IMR-90 (cell line): ENCODE measurements at regions not wholly inside any gene's neighbourhood (a gene's known extent, or its start where the extent isn't known, plus 50 kb on each side); places are given as distances from the start of the nearest gene placed in this dataset.

Experiments
- ATAC-seq: fragments of 200-7000 bp; cut with Tn5 transposase; 2 replicates; pipeline ENCODE4 v1.9.1; 2020; ENCODE audit warnings: low read depth, mild to moderate bottlenecking, moderate library complexity
- BruUV-seq: library from RNA; stranded (reverse); fragments of 400-500 nt; replicated peaks from 2 replicates; lab custom pipeline; 2021; lab: Mats Ljungman, UMichigan
- CTCF ChIA-PET: fragments of 300-600 bp; formaldehyde crosslinking; extraction: SDS; loops from one replicate; lab custom pipeline; 2021; ENCODE audit warnings: antibody characterized with exemption; lab: Yijun Ruan, JAX
- POLR2A ChIA-PET: fragments of 300-600 bp; sonication (Branson Sonifier 250); formaldehyde crosslinking; loops from one replicate; lab custom pipeline; 2022; ENCODE audit warnings: antibody characterized with exemption; ENCODE audit not compliant: unreplicated experiment; lab: Charles Lee
- DNase-seq: peaks from one replicate; pipeline ENCODE4 v3.0.0; 2013
- H2AFZ ChIP-seq: replicated peaks from 2 replicates; pipeline ENCODE3; 2013; ENCODE audit warnings: low read length, mild to moderate bottlenecking; ENCODE audit not compliant: poor library complexity
- H2AK5ac ChIP-seq: 2 replicates; pipeline ENCODE4 v1.6.1; 2013; ENCODE audit warnings: low read depth, low read length, inconsistent platforms
- H2AK9ac ChIP-seq: replicated peaks from 2 replicates; pipeline ENCODE3; 2013; ENCODE audit warnings: mild to moderate bottlenecking, low read depth, low read length, moderate library complexity; ENCODE audit not compliant: poor library complexity
- H2BK120ac ChIP-seq: 2 replicates; pipeline ENCODE4 v1.6.1; 2013; ENCODE audit warnings: low read depth, low read length, inconsistent platforms
- H2BK15ac ChIP-seq: 3 replicates; pipeline ENCODE4 v1.6.1; 2013; ENCODE audit warnings: low read depth, low read length, inconsistent platforms
- H2BK20ac ChIP-seq: 2 replicates; pipeline ENCODE4 v1.6.1; 2013; ENCODE audit warnings: low read depth, mild to moderate bottlenecking, inconsistent platforms, low read length, moderate library complexity
- H2BK5ac ChIP-seq: 2 replicates; pipeline ENCODE4 v1.6.1; 2013; ENCODE audit warnings: mild to moderate bottlenecking, low read depth, low read length, inconsistent platforms; ENCODE audit not compliant: poor library complexity, severe bottlenecking
- H3K14ac ChIP-seq: replicated peaks from 2 replicates; pipeline ENCODE4 v1.6.1; 2013; ENCODE audit warnings: low read depth, low read length, inconsistent platforms
- H3K18ac ChIP-seq: 2 replicates; pipeline ENCODE4 v1.6.1; 2013; ENCODE audit warnings: low read depth, low read length, control low read depth
- H3K23ac ChIP-seq: 2 replicates; pipeline ENCODE4 v1.6.1; 2013; ENCODE audit warnings: low read depth, low read length, inconsistent platforms
- H3K27ac ChIP-seq: 2 replicates; pipeline ENCODE4 v1.5.1; 2013; ENCODE audit warnings: mild to moderate bottlenecking, control low read depth, low read length; ENCODE audit not compliant: insufficient read depth
- H3K27me3 ChIP-seq: 2 replicates; pipeline ENCODE4 v1.6.1; 2013; ENCODE audit warnings: low read length; ENCODE audit not compliant: control insufficient read depth, insufficient read depth
- H3K36me3 ChIP-seq: 2 replicates; pipeline ENCODE4 v1.6.1; 2013; ENCODE audit warnings: low read length, mixed read lengths; ENCODE audit not compliant: control insufficient read depth, insufficient read depth
- H3K4ac ChIP-seq: 2 replicates; pipeline ENCODE4 v1.6.1; 2013; ENCODE audit warnings: low read depth, low read length, inconsistent platforms
- H3K4me1 ChIP-seq: 2 replicates; pipeline ENCODE4 v1.6.1; 2013; ENCODE audit warnings: low read length, mixed read lengths; ENCODE audit not compliant: control insufficient read depth, insufficient read depth
- H3K4me2 ChIP-seq: 2 replicates; pipeline ENCODE4 v1.6.1; 2013; ENCODE audit warnings: low read depth, mild to moderate bottlenecking, control low read depth, low read length, moderate library complexity
- H3K4me3 ChIP-seq: 2 replicates; pipeline ENCODE4 v1.5.1; 2013; ENCODE audit warnings: low read depth, mild to moderate bottlenecking, control low read depth, low read length, moderate library complexity; ENCODE audit not compliant: insufficient read depth
- H3K56ac ChIP-seq: 2 replicates; pipeline ENCODE4 v1.6.1; 2013; ENCODE audit warnings: low read length, inconsistent platforms; ENCODE audit not compliant: insufficient read depth; ENCODE audit errors: extremely low read depth
- H3K79me1 ChIP-seq, 2 experiments: 2 replicates each; pipeline ENCODE4 v1.6.1; 2013; ENCODE audit warnings: low read length in 2 of 2, inconsistent platforms in 1 of 2, low read depth in 1 of 2
- H3K9ac ChIP-seq: 2 replicates; pipeline ENCODE4 v1.6.1; 2013; ENCODE audit warnings: low read depth, low read length, control low read depth
- H3K9me1 ChIP-seq: 2 replicates; pipeline ENCODE4 v1.6.1; 2013; ENCODE audit warnings: low read length, inconsistent platforms; ENCODE audit not compliant: insufficient read depth
- H3K9me3 ChIP-seq: 2 replicates; pipeline ENCODE4 v1.6.1; 2013; ENCODE audit warnings: low read length; ENCODE audit not compliant: control insufficient read depth, insufficient read depth
- H4K20me1 ChIP-seq: 2 replicates; pipeline ENCODE4 v1.6.1; 2013; ENCODE audit warnings: low read length, inconsistent platforms; ENCODE audit not compliant: insufficient read depth
- H4K5ac ChIP-seq: 2 replicates; pipeline ENCODE4 v1.6.1; 2013; ENCODE audit warnings: mild to moderate bottlenecking, low read depth, low read length, control low read depth
- H4K8ac ChIP-seq, 2 experiments: 2 replicates each; pipeline ENCODE4 v1.6.1; 2013; ENCODE audit warnings: low read depth in 2 of 2, low read length in 2 of 2, control low read depth in 1 of 2, inconsistent platforms in 1 of 2
- H4K91ac ChIP-seq: 2 replicates; pipeline ENCODE4 v1.6.1; 2013; ENCODE audit warnings: low read depth, low read length, inconsistent platforms; ENCODE audit not compliant: insufficient read depth
- CEBPB ChIP-seq: IDR thresholded peaks from 2 replicates; pipeline ENCODE4 v1.6.1; 2012; ENCODE audit warnings: low read depth, low read length, improper control_type of control experiment
- CTCF ChIP-seq: conservative IDR thresholded peaks from 2 replicates; pipeline ENCODE4 v1.5.1; 2012; ENCODE audit warnings: mild to moderate bottlenecking, low read depth, low read length, improper control_type of control experiment
- ELK1 ChIP-seq: fragments of 150-350 bp; IDR thresholded peaks from 2 replicates; pipeline ENCODE4 v1.6.1; 2016; ENCODE audit warnings: low read depth, mild to moderate bottlenecking, low read length, moderate library complexity, borderline replicate concordance
- FOS ChIP-seq: fragments of 150-350 bp; IDR thresholded peaks from 2 replicates; pipeline ENCODE4 v1.6.1; 2016; ENCODE audit warnings: low read depth, low read length
- MAFK ChIP-seq: IDR thresholded peaks from 2 replicates; pipeline ENCODE4 v1.6.1; 2012; ENCODE audit warnings: low read depth, low read length, improper control_type of control experiment
- MAZ ChIP-seq: IDR thresholded peaks from 2 replicates; pipeline ENCODE4 v1.6.1; 2012; ENCODE audit warnings: low read depth, mild to moderate bottlenecking, low read length, improper control_type of control experiment, moderate library complexity, borderline replicate concordance
- MXI1 ChIP-seq: IDR thresholded peaks from 2 replicates; pipeline ENCODE4 v1.6.1; 2012; ENCODE audit warnings: low read depth, mild to moderate bottlenecking, low read length, moderate library complexity, borderline replicate concordance
- NFE2L2 ChIP-seq: fragments of 150-350 bp; IDR thresholded peaks from 2 replicates; pipeline ENCODE4 v1.6.1; 2016; ENCODE audit warnings: low read depth, mild to moderate bottlenecking, low read length
- POLR2A ChIP-seq: IDR thresholded peaks from 2 replicates; pipeline ENCODE4 v1.6.1; 2012; ENCODE audit warnings: mild to moderate bottlenecking, low read depth, low read length
- RAD21 ChIP-seq: IDR thresholded peaks from 2 replicates; pipeline ENCODE4 v1.6.1; 2012; ENCODE audit warnings: low read length, improper control_type of control experiment
- RCOR1 ChIP-seq: IDR thresholded peaks from 2 replicates; pipeline ENCODE4 v1.6.1; 2012; ENCODE audit warnings: mild to moderate bottlenecking, low read length, improper control_type of control experiment; ENCODE audit not compliant: insufficient replicate concordance
- RFX5 ChIP-seq: IDR thresholded peaks from 2 replicates; pipeline ENCODE4 v1.8.0; 2012; ENCODE audit warnings: low read depth, mild to moderate bottlenecking, low read length, moderate library complexity
- SMC3 ChIP-seq: fragments of 150-350 bp; IDR thresholded peaks from 2 replicates; pipeline ENCODE4 v1.6.1; 2016; ENCODE audit warnings: low read depth, mild to moderate bottlenecking, antibody characterized with exemption, low read length, moderate library complexity
- USF2 ChIP-seq: fragments of 150-350 bp; IDR thresholded peaks from 2 replicates; pipeline ENCODE4 v1.6.1; 2017; ENCODE audit warnings: mild to moderate bottlenecking, antibody characterized with exemption, low read length, low read depth
- WGBS, 2 experiments: methylation state at CpG; one replicate each; pipeline versions ENCODE4 v1.1.5 to v1.1.7; 2013; ENCODE audit warnings: missing lambda C conversion rate in 2 of 2; ENCODE audit not compliant: insufficient read length in 1 of 2; ENCODE audit errors: extremely low coverage in 2 of 2; 5-methylcytosine and 5-hydroxymethylcytosine counted together
- dilution Hi-C: fragments of 300-500 bp; cut with HindIII; formaldehyde crosslinking; loops from one replicate; pipeline ENCODE4 v1.14.3; 2018; ENCODE audit warnings: low sequenced_read_pairs; ENCODE audit not compliant: unreplicated experiment
- in situ Hi-C: fragments of 300-500 bp; cut with MboI; formaldehyde crosslinking; loops from 3 replicates; pipeline ENCODE4 v1.14.3; 2019; ENCODE audit warnings: low sequenced_read_pairs, inconsistent platforms, mixed read lengths
- intact Hi-C: fragments of 100-400 bp; cut with micrococcal nuclease; formaldehyde crosslinking; loops from 2 replicates; pipeline ENCODE4 v1.10.0; 2022

- Histone ChIP-seq H3K4me3 (no peak overlapping the region), H3K14ac (no peak overlapping the region), H3K23ac (no peak overlapping the region), H3K79me1 (no peaks in the 10 kb centered on the region), H3K36me3 (no peaks in the 10 kb centered on the region), H2BK120ac (no peak overlapping the region), H2BK5ac (no peak overlapping the region), H2BK20ac (no peak overlapping the region), H3K4me2 (no peak overlapping the region), H4K8ac (no peak overlapping the region), H3K4me1 (no peaks in the 10 kb centered on the region), H3K18ac (no peak overlapping the region), H4K5ac (no peak overlapping the region), H4K20me1 (no peaks in the 10 kb centered on the region), H3K56ac (no peak overlapping the region), H3K9me3 (no peaks in the 10 kb centered on the region), H3K9ac (no peak overlapping the region), H3K9me1 (no peaks in the 10 kb centered on the region), H4K91ac (no peak overlapping the region), H2AK9ac (no peak overlapping the region), H3K4ac (no peak overlapping the region), H3K27me3 (no peaks in the 10 kb centered on the region; the same call in 1 of the 2 replicates), H3K27ac (no peak overlapping the region), H2BK15ac (no peak overlapping the region), H2AK5ac (no peak overlapping the region), H2AFZ (no peak overlapping the region)
- ATAC-seq (no peak), DNase-seq (no peak)
- CTCF ChIA-PET, result no interaction called here
- WGBS, 2 experiments, result 33% methylated on average over 3 of the region's 7 CpGs; no CpG with 5 or more reads in 1 of the 2 experiments
- intact Hi-C loops, result no loop called here
- dilution Hi-C loops, result no loop called here
- no peak for TF ChIP-seq CEBPB
- TF ChIP-seq RCOR1, result no peak
- TF ChIP-seq MAZ, result no peak
- no peak for TF ChIP-seq ELK1
- no peak for TF ChIP-seq NFE2L2
- TF ChIP-seq RFX5, result no peak
- no peak for TF ChIP-seq FOS
- TF ChIP-seq RAD21, result no peak
- no peak for TF ChIP-seq SMC3
- no peak for TF ChIP-seq MAFK
- no peak for TF ChIP-seq CTCF
- TF ChIP-seq POLR2A, result no peak
- no peak for TF ChIP-seq USF2
- no peak for TF ChIP-seq MXI1
- POLR2A ChIA-PET, result no interaction called here
- no TSS peak for BruUV-seq
- in situ Hi-C loops, result no loop called here
These were observed 265.2 kb downstream of the GADD45G start for GRCh38 chr9:89869793-89870580.
